Stimulated activated CD8-positive, alpha-beta memory T cell treated with anti-CD3 and anti-CD28 coated beads, Interleukin-15, amount 100 ng/mL, for 1 hour (primary cell): ENCODE measurements at regions not wholly inside any gene's neighbourhood (a gene's known extent, or its start where the extent isn't known, plus 50 kb on each side); places are given as distances from the start of the nearest gene placed in this dataset.

Experiments used
- DNase-seq: peaks from one replicate; pipeline ENCODE4 v3.0.0-alpha.2; 2020; ENCODE audit warnings: low read depth

GRCh38 chr21:36630485-36631206, 68.3 kb upstream of the SIM2 start:
- DNase-seq, result peak; percentile 46

- no peak for DNase-seq
These were observed 62.9 kb upstream of the SIM2 start for GRCh38 chr21:36636016-36636415.

- no peak for DNase-seq
These were observed 62.5 kb upstream of the SIM2 start for GRCh38 chr21:36636439-36636838.

GRCh38 chr21:36639769-36640168, 59.1 kb upstream of the SIM2 start:
- no peak for DNase-seq

GRCh38 chr21:36640174-36640720, 58.7 kb upstream of the SIM2 start:
- DNase-seq, result no peak

DNA sequence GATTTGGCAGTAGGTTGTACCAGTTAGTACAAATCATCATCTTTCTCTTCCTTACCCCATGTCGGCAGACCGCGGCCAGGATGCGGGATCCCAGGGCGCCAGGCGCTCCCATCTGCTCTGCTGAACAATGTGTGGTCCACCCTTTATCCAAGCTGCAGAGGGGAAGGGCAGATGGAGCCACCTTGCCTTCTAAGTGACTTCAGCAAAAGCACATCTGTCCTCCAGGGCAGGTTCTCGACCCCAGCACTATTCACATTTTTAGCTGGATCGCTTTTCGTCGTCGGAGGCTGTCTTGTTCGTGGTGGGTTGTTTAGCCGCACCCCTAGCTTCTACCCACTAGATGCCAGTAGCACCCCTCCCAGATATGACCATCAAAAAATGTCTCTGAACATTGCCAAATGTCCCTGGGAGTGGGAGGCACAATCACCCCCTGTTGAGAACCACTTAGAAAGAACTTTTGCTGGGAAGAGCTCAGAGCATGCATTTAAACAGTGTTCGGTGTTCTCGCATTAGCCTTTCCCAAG, 58.1 kb upstream of the SIM2 start:
- no peak for DNase-seq

DNA sequence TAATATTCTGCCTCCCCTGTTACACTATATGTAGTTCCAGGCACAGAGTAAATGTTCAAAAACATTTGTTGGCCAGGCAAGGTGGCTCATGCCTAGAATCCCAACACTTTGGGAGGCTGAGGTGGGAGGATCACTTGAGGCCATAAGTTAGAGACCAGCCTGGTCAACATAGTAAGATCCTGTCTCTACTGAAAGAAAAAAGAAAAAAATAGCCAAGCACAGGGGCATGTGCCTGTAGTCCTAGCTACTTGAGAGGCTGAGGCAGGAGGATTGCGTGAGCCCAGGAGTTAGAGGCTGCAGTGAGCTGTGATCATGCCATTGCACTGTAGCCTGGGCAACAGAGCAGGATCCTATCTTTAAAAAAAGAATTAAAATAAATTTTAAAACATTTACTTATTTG, 57.6 kb upstream of the SIM2 start:
- DNase-seq, result no peak

GRCh38 chr21:36641886-36642285, 57.0 kb upstream of the SIM2 start:
- no peak for DNase-seq

DNA sequence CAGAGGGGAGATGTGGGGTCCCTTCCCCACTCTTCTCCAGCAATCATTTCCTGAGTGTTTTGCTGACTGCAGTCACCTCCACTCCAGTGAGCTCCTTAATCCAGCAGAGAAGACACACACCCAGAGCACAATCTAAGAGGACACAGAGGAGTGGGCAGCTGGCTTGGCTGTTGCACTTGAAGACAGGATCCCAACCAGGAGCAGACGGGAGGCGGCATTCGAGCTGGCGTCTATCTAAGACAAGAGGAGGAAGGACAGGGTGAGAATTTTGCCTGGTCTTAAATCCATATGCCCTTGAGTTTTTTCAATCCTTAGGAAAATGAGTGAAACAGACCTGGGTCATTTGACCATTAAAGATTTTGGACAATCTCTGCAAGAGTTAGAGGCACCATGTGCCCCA, 56.1 kb upstream of the SIM2 start:
- DNase-seq, result no peak

GRCh38 chr21:36643374-36644250, 55.3 kb upstream of the SIM2 start:
- DNase-seq, result no peak

DNA sequence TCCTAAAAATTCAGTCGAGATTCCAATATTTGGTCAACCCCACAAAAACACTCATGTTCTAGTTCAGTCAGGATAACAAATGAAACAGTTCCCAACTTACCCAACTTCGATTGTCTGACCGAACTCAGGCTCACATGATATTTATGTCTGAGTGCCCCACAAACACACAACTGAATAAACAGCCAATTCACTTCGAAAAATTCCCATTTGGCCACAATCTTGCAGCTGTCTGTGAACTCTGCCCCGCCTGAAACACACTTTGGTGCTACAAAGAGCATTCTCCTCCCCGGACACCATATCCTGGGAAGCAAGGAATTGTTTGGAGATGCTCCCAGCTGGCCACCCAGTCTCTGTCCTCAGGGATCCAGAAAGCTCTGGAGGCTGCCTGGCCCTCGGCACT, 52.9 kb upstream of the SIM2 start:
- no peak for DNase-seq

GRCh38 chr21:36646645-36647044, 52.3 kb upstream of the SIM2 start:
- no peak for DNase-seq

GRCh38 chr21:36647279-36648093, 51.4 kb upstream of the SIM2 start:
- no peak for DNase-seq
